ENCODE measurements at regions not wholly inside any gene's neighbourhood (a gene's known extent, or its start where the extent isn't known, plus 50 kb on each side); places are given as distances from the start of the nearest gene placed in this dataset.
A peak's percentile ranks its signal among the peaks of the same experiment; 100 is the strongest.

GRCh38 chr2:138931284-138932256 is 151.4 kb upstream of the NXPH2 start:
- TF ChIP-seq REST (IDR thresholded peaks at IDR 0.05; ENCODE audit: insufficient replicate concordance, low read depth) (no peak), CTCF (IDR thresholded peaks at IDR 0.05; ENCODE audit: insufficient read depth, low read length) (no peak), SPI1 (IDR thresholded peaks at IDR 0.05; ENCODE audit: borderline replicate concordance, low read depth) (no peak), POLR2AphosphoS5 (IDR thresholded peaks at IDR 0.05; ENCODE audit: low read depth) (no peak), GABPA (IDR thresholded peaks at IDR 0.05; ENCODE audit: low read depth) (no peak)
- no peak for DNase-seq (ENCODE audit: low read depth in 1 of 2, low spot score in 1 of 2)
- H3K27me3 ChIP-seq (ENCODE audit: insufficient read depth, poor library complexity, severe bottlenecking), result no peaks in the 10 kb centered on the region
- no peak overlapping the region for H3K4me3 ChIP-seq (replicated peaks; ENCODE audit: insufficient read depth, low read length)
- no peak overlapping the region for H3K27ac ChIP-seq (replicated peaks)

- TF ChIP-seq POLR2AphosphoS5 (IDR thresholded peaks at IDR 0.05; ENCODE audit: low read depth) (no peak), GABPA (IDR thresholded peaks at IDR 0.05; ENCODE audit: low read depth) (no peak), REST (IDR thresholded peaks at IDR 0.05; ENCODE audit: insufficient replicate concordance, low read depth) (no peak), SPI1 (IDR thresholded peaks at IDR 0.05; ENCODE audit: borderline replicate concordance, low read depth) (peak; percentile 12; the same call in 1 of the 2 replicates)
- Histone ChIP-seq H3K4me3 (replicated peaks; ENCODE audit: insufficient read depth, low read length) (no peak overlapping the region), H3K27me3 (ENCODE audit: insufficient read depth, poor library complexity, severe bottlenecking) (no peaks in the 10 kb centered on the region), H3K27ac (replicated peaks) (no peak overlapping the region)
- no peak for DNase-seq (ENCODE audit: low read depth in 1 of 2, low spot score in 1 of 2)
Measured at GRCh38 chr2:138930571-138930970, 150.4 kb upstream of the NXPH2 start.

GRCh38 chr2:138928374-138929021 is 148.3 kb upstream of the NXPH2 start:
- H3K27ac ChIP-seq (replicated peaks), result no peak overlapping the region
- TF ChIP-seq SPI1 (IDR thresholded peaks at IDR 0.05; ENCODE audit: borderline replicate concordance, low read depth) (no peak), REST (IDR thresholded peaks at IDR 0.05; ENCODE audit: insufficient replicate concordance, low read depth) (no peak), POLR2AphosphoS5 (IDR thresholded peaks at IDR 0.05; ENCODE audit: low read depth) (no peak), CTCF (IDR thresholded peaks at IDR 0.05; ENCODE audit: insufficient read depth, low read length) (no peak), GABPA (IDR thresholded peaks at IDR 0.05; ENCODE audit: low read depth) (no peak)
- no peak overlapping the region for H3K4me3 ChIP-seq (replicated peaks; ENCODE audit: insufficient read depth, low read length)
- H3K27me3 ChIP-seq (ENCODE audit: insufficient read depth, poor library complexity, severe bottlenecking), result no peaks in the 10 kb centered on the region
- DNase-seq (ENCODE audit: low read depth in 1 of 2, low spot score in 1 of 2), result no peak
